HG02981 (cell line): ENCODE measurements at regions not wholly inside any gene's neighbourhood (a gene's known extent, or its start where the extent isn't known, plus 50 kb on each side); places are given as distances from the start of the nearest gene placed in this dataset.
A peak's percentile ranks its signal among the peaks of the same experiment; 100 is the strongest.
"Not testable (repeated sequence)": the region's sequence is repeated elsewhere in the genome, so short reads cannot be mapped to it uniquely, and the experiment has no call there.

Source experiments
- ATAC-seq: cut with Tn5 transposase; IDR thresholded peaks from one replicate; pipeline ENCODE4 v1.9.1; 2021; ENCODE audit warnings: mild to moderate bottlenecking, moderate library complexity; ENCODE audit not compliant: unreplicated experiment

DNA sequence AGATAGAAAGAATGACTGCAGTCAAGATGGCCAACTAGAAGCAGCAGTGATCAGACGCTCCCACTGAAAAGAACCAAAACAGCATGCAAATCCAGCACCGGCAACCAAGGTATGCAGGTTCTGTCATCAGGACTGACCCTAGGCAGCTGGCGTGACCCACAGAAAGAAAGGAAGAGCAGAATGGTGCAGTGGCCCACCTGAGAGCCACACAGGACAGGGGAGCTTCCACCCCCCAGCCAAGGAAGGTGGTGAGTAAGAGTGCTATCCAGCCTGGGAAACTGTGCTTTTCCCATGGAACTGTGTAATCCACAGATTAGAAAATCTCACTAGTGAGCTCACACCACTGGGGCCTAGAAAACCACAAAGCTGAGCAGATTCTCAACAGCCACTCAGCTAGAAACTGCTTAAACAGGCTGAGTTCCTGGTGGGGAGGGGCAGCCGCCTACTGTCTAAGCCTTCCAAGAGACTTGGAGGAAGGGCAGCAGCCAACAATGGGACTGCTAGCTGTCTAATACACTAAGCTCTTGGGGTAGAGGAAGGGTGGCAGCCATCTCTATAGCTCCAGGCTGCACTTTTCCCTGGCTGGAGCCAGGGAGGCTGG, 127.9 kb downstream of the EVA1A start:
- ATAC-seq, result peak; percentile 74

DNA sequence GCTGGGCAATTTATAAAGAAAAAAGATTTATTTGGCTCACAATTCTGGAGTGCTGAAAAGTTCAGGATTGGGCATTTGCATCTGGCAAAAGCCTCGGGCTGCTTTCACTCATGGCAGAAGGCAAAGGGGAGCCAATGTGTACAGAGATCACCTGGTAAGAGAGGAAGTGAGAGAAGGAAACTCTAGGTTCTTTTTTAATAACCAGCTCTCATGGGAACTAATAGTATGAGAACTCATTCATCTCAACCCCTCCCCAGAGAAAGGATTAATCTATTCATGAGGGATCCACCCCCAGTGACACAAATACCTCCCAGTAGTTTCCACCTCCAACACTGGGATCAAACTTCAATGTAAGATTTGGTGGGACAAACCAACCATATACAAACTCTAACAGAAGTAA, 129.0 kb downstream of the EVA1A start:
- peak; percentile 60 for ATAC-seq

DNA sequence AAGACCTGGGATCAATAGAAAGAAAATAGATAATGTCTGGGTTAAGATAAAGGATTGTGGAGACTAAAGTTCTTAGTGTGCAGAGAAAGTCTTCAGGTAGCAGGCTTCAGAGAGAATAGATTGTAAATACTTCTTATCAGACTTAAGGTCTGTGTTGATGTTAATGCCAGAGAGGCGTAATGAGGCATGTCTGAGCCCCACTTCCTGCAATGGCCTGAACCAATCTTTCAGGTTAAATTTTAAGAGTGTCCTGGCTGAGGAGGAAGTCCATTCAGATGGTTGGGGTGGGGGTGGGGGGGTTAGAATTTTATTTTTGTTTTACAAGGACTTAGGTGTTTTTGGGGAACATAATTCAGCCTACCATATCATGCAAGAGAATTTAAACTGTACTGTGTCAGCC, 129.5 kb downstream of the EVA1A start:
- no peak for ATAC-seq

DNA sequence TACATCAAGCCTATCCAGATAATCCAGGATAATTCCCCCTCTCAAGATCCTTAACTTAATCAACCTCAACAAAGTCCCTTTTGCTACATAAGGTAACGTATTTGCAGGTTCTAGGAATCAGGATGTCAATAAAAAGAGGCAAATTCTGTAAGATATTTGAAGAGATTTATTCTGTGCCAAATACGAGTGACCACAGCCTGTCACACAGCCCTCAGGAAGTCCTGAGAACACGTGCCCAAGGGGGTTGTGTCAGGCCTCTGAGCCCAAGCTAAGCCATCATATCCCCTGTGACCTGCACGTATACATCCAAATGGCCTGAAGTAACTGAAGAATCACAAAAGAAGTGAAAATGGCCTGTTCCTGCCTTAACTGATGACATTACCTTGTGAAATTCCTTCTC, 130.3 kb downstream of the EVA1A start:
- not testable (repeated sequence) for ATAC-seq

DNA sequence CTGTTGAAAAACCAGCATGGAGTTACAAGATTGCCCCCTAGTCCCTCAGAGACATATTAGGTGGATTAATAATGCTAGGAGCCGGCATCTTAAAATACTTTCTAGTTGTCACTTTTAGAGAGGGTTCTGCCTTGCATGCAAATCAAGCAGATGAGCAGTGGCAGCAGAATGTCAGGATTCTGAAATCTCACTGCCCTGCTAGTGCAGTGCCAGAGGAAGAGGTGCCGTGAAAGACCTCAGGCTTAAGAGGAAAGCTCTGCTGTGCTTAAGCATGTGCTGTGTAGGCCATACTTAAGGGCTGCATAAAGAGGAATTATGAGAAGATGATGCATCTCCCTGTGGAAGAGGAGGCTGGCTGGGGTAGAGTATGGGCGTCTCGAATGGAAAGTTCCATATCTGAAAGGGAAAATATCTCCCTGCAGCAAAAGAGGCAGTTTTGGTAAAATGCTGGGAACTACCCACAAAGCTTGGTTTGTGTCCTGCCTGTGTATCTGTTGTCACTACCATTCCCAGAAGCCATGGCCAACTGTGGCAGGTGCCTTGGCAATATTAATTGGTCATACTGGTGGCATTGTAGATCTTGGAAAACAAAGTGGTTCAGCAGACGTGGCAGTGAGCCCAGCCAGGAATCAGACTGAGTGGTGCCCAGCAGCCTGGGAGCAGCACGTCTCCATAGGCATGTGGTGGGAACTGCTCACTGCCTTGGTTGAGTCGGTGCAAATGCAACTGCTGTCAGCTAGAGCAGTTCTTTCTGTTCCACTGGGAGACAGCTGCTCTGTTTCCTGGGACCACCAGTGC, 131.9 kb downstream of the EVA1A start:
- ATAC-seq, result no peak

DNA sequence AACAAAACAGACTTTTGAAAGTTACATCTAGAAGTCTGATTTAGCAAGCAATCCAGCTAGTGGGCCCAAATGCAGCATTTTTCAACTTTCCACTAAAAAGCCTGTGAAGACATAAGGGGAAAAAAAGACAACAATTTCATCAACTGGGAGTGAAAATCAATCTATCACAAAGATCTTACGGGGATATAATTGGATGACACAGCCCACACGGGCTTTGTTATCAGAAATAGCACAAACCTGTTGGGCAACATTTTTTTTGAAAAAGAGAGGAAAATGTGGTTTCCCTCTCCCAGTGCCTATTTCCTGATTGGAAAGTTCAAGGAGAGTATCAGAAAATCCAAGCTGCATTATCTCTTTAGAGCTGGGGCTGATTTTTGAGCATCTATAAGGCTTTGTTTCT, 132.7 kb downstream of the EVA1A start:
- ATAC-seq, result no peak

DNA sequence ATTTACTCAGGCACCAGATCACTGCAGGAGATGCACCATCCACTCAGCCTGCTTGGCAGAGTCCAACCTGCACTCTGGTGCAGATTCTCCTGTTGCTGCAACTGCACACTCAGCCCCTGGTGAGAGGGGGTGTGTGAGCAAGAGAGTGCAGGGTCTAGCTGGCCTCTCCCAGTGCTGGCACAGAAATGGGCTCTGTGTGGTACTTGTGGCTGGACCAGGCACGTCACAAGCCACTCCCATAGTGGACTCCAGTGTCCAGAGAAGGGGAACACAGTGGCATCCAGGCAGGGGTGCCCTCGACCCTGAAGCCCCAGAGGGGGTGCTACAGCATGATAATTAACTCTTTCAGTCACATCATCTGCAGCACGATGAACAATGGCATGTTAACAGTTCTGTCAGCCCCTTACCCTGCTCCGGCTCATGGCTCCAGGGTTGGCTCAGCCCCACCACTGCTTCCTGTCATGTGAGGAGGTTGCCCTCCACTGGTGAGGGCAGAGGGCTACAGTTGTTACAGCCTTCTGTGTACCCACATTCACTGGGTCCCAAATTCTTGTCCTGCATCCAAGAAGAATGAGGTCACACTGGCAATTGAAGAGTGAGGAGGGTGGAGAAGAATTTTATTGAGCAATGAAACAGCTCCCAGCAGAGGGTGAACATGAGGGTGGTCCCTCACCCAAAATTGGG, 135.7 kb downstream of the EVA1A start:
- no peak for ATAC-seq

DNA sequence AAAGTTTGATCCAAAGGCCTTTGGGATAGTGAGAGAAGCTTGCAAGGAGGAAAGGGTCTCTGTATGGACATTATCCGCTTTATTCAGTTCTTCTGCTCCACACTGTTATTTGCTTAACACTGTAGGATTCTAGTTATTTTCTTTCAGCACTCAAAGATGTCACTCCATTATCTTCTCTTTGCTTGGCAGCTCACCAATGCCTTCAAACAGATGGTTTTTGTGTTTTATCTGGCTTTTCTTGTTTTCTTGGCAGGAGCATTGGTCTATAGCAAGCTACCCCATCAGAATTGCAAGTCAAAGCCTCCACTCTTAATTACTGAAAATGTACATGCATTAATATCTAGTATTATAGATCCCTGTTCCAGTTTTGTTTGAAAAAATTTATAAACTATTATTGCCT, 138.8 kb downstream of the EVA1A start:
- ATAC-seq, result no peak

DNA sequence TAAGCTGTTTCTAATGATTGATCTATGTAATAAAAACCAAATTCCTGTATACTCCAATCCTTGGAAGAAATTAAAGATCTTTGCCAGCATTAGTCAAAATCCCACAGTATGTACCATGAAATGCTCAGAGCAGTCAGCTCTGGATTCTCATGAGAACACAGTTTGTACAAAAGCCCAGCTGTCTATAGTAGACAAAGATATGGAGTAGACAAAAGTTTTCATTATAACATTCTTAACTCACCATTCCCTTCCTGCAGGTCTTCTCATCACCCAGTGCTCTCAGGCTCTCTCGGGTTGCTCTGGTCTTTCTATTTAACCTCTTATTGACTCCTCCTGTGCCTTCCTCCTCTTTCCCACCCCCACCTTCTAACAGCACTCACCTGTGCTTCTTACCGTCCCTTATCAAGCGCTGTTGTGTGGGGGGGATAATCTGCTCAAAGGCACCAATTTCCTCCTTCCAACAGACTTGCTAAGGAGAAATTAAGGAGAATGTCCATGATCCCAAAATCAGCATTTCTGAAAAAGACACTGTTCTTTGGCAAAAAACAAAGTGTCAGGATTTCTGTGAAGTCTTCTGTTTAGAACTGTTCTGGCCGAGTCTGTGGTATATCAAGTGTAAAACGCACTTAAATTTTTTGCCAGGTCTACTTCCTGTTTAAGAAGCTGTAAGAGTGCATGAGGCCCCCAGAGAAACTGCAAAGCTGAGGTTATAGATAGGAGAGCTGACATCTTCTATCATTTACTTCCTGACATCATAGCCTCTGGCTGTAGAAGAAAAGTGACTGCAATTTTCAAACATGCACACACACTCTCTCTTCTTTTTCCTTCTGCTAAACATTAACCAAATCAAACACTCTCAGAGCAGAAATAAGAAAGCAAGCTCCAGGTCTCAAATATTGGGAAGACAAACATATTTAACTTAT, 144.1 kb downstream of the EVA1A start:
- ATAC-seq, result peak; percentile 81

DNA sequence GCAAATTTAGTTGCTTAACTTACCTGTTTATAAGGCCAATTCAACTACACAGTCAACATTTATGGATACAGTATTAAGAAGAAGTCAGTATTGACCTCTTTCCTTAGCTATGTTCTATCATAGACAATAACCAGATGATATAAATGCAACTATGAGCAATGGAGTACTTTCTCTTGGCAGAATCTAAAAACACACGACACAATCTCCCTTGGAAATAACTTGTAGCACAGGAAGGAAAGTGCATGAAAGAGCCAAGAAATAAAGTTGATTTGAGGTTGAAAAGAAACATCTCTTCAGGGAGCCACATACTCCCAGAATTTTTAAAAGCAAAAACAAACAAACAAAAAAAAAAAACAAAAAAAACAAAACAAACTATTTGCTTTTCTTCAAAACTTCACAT, 145.0 kb downstream of the EVA1A start:
- no peak for ATAC-seq

DNA sequence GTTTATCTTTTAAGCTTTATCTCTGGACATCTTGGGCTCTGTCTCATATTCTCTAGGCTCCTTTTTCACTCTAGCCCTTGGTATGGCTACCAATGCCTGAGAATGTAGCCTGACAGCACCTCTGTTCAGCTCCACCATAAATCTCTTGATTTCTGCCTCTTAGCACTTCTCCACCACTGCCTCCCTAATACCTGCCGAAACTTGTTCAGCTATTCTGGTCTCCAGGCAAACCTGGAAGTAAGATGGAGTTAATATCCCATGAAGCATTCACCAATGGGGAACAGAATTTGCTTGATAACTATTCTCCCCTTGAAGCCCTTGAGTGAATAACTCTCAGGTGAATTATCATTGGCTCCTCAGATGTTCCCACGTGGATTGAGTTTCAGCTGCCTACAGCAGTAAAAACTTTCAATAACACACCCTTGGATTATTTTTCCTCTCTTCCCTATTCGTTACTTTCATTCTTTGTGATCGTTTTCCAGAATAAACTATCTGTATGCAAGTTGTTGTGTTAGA, 145.6 kb downstream of the EVA1A start:
- ATAC-seq, result no peak

DNA sequence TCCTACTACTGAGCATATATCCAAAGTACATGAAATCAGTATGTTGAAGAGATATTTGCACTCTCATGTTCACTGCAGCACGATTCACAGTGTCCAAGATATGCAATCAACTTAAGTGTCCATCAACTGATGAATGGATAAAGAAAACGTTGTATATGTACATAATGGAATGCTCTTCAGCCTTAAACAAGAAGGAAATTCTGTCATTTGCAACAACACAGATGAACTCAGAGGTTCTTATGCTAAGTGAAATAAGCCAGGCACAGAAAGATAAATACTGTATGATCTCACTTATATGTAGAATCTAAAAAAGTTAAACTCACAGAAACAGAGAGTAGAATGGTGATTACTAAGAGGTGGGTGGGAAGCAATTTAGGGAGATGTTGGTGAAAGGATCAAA, 149.2 kb downstream of the EVA1A start:
- ATAC-seq, result no peak

DNA sequence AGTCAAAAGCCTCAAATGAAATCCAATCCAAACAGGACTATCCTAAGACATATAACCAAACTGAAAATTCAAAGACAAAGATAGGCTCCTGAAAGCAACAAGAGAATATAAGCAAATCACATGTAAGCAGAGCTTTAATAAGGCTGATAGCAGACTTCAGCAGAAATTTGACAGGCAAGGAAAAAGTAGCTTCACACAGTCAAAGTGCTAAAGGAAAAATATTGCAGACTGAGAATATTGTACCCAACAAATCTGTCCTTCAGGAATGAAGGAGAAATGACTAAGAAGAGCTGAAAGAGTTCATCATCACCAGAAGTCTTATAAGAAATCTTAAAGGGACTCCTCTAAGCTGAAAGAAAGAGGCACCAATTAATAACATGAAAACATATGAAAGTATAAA, 150.0 kb downstream of the EVA1A start:
- no peak for ATAC-seq

DNA sequence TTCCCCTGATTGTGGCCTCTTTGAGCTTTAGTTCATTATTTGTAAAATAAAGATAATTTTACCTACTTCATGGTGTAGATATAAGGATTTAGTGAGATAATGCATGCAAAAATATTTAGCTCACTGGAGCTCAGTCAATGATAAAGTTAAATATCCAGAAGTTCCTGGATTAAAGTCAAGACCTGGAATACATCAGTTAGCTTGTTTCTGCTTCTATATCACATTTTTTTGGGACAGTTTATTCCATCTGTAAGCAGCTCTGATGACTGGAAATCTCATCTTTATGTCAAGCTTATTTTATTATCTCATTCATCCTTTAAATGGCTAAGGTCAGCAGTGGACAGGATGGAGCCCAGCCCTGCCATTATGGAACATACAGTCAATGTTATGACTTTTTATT, 152.0 kb downstream of the EVA1A start:
- no peak for ATAC-seq

DNA sequence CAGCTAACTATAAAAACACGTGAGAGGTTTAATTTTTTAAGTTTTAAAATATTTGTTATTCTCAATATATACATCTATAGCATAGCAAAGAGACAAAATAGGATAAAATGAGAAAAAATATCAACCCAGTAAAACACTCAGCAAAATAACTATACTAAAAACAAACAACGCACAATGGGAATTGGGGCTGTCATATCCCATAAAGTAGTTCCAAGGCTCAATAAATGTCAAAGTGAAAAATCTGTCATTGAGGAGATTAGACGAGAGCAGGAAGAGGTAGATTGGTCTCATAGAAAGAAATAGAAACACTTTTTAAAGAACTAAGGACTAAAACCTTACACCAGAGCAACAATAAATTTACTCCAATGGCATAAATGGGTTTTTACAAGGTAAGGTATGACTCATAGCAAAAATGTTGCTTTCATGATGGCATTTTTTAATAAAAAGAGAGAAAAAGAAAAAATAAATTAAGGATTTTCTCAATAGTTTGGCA, 153.7 kb downstream of the EVA1A start:
- ATAC-seq, result no peak

DNA sequence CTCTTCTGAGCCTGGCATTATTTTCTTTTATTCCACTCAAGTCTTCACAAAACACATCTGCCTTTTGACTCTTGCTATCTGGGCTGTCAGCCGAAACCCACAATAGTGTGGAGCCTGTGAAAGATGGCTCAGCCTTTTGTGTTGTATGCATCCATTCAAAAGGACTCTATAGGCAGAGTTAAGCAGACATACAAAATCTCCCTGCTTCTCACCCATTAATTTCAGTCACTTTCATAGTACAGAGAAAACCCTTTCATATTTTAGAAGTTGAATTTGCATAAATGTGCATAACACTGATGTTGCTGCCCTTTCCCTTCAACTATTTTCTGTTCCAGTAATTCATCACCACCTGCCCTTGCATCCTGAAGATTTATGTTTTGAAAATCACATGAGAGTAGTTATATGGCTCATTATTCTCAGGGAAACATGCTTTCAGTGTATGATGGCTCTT, 154.6 kb downstream of the EVA1A start:
- no peak for ATAC-seq

DNA sequence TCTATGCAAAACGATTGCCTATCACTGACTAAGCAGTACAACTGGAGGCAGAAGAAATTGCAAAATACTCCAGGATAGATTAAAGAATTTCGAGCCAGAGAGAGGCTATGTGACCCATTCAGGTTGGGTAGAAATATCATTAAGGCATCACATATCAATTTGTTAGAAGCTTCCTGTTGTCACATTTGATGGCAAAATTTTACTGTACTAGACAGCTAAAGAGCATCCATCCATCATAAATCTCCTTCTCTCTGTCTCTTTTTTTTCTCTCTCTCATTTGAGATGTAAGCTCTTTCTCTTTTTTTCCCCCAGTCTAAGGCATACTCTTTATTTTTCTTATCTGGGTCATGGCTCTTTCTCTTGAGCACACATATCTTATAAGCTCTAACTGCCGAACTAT, 155.7 kb downstream of the EVA1A start:
- no peak for ATAC-seq

DNA sequence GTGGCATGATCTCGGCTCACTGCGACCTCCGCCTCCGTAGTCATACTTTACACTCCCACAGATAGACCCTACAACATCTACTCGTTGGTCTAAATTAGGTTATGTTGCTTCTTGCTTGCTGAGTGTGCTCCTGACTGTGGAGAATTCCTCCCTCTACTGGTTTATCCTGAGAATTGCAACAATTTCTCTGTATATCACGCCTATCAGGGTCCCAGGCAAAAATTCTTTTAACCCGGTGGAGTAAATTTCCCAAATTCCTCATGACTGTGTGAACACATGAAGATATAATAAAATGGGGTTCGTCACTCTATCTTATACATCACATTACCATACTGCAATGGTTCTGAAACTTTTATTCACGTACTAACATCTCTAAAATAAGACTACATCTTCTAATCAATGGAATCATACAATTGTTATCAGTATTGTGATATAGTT, 156.7 kb downstream of the EVA1A start:
- peak; percentile 83 for ATAC-seq

DNA sequence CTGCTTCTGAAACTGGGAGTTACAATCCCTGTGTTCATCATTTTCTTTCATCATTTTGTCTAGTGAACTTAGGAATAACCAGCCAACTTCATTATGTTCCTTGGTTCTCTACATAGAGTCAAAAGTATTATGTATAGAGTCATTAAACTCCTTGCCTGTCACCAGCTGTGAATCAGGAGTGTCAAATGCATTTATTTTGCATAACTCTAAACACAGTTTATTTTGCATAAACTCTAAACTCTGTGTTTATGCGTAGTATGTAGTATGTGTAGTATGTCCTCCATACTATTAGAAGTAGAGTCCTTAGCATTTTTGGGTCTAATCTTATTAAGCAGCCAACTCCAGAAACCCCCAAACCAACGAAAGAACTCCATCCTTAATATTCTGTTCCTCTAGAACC, 164.4 kb downstream of the EVA1A start:
- ATAC-seq, result no peak

DNA sequence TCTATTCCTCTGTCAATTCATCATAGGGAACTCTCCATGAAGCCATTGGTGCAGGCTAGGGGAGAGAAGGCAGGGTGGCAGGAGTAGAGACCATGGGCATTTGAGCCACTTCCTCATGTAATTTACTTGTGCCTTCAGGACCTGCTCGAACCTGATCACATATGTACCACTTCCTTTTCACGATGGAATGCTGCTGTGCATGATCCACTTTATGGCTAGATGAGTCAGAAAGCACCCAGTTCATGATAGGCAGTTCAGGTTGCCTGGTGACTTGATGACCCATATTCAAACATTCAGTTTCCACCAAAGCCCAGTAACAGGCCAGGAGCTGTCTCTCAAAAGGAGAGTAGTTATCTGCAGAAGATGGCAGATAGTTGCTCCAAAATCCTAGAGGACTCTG, 166.0 kb downstream of the EVA1A start:
- not testable (repeated sequence) for ATAC-seq

DNA sequence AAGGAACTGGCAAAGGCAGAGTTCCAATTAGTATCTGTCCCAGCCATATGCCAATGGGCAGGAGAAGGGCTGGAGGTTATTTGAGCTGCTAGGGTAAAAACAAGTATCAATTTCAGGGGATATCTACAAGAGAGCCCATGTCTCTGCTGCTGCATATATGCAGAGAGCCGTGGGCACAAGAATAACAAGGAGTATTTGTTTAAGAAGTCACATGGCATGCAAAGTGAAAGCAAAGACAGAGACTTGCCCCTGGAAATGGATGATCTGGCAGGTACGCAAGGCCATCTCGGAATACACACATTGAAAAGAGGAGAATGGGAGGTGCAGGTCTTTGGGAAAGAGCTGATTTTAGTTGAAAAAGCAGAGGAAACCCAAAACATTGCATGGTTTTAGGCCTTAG, 170.6 kb downstream of the EVA1A start:
- no peak for ATAC-seq
